ENCODE measurements at regions not wholly inside any gene's neighbourhood (a gene's known extent, or its start where the extent isn't known, plus 50 kb on each side); places are given as distances from the start of the nearest gene placed in this dataset.

DNA sequence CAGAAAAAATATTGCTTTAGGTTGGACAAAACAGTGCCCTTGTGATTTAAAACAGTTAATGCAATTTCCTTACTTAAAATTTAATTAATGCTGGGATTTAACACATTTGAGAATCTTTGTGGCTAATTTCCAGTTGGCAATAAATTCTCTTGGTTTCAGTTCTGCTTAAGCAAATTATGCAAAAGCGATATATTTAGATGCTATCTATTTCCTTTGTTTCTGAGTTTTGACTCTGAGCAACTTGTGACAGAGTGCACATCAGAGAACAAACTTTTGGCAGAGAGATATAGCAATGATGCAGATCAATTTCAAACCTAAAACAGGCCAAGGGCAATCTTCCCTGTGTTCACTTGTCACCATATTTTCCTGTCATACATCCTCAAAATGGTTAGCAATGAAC, 933.6 kb upstream of the ZWINT start:
- DNase-seq: no peak

GRCh38 chr10:57288754-57289153, 927.7 kb upstream of the ZWINT start:
- no peak for DNase-seq

DNA sequence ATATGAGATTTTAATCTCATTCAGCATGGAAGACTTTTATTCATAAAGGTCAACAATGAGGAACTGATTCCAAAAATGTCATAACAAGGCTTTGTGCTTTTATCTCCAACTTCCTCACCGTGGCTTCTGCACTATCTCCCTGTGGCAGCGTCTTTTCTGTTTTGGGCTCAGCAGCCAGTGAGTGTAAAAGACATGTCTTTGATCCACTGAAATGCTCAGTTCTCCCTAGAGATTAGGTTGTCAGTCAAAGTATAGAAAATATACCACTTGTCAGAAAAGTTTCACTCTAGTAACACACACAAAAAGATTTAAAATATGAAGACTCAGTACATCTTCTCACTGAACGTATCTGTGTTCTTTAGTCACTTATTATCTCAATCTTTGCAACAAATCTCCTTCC, 901.8 kb upstream of the ZWINT start:
- DNase-seq: no peak

- DNase-seq: no peak
Observed at GRCh38 chr10:57260175-57260574, 899.1 kb upstream of the ZWINT start.

DNA sequence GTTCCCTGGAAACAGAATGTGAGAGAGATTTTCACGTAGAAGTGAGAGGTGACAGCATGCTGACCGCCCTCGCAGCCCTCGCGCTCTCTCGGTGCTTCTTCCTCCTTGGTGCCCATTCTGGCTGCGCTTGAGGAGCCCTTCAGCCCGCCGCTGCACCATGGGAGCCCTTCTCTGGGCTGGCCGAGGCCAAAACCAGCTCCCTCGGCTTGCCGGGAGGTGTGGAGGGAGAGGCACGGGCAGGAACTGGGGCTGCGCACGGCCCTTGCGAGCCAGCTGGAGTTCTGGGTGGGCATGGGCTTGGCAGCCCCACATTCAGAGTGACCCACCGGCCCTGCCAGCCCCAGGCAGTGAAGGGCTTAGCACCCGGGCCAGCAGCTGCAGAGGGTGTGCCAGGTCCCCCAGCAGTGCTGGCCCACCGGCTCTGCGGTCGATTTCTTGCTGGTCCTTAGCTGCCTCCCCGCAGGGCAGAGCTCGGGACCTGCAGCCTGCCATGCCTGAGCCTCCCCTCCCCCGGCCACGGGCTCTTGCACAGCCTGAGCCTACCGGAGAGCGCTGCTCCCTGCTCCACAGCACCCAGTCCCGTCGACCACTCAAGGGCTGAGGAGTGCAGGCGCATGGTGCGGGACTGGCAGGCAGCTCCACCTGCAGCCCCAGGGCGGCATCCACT, 888.7 kb upstream of the ZWINT start:
- no peak for DNase-seq

DNA sequence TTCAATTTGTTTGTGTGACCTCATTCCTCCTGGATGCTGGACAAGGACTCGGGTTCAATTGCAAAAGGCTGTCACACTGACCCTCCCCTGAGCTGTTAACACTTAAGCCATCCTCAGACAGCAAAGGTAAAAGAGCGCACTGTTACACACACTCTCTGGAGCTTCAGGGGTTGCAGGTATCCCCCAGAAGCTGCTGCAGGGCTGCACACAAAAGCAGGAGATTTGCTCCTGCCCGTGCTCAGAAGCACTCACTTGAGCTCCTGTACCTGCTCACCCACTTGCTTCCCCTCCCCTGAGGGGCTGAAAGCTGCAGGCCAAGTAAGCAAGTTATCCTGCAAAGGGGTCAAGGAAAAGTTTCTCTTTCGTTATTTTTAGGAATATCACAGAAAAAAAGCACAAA, 886.2 kb upstream of the ZWINT start:
- no peak for DNase-seq

DNA sequence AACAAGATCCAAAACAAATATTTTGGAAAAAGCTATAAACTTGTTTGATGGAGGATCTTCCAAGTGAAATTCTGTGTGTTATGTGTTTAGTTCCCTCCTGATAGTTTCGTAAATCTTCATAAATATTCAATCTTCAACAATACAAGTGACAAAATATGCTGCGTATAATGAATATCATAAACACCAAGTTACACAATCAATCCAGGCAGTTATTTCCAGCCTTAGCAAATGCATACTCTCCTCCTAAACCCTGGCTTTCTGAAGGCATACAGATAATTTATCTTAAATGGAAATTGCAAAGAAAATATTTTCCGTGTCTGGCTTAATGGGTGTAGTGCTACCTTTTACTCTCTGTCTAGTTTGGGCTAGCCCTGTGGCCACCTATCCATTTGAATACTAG, 864.9 kb upstream of the ZWINT start:
- DNase-seq: no peak

DNA sequence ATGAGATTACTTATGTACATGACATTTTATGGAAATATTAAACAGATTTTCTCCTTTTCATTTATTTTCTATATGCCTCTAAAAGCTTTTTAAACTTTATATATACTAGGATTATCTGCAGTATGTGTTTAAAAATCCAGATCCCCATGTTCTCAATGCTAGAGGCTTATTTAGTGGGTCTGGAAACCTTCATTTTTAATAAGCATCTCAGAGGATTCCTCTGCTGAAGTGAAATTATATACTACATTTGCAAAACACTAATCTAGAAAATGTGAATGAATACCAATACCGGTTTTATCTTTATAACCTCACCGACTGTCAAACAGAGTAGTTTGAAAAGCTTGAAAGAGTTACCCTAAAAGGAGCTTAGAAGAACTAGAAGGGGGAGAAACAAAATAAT, 863.8 kb upstream of the ZWINT start:
- no peak for DNase-seq

GRCh38 chr10:57222603-57223002, 861.5 kb upstream of the ZWINT start:
- DNase-seq: no peak

GRCh38 chr10:57222129-57222528, 861.1 kb upstream of the ZWINT start:
- DNase-seq: no peak

DNA sequence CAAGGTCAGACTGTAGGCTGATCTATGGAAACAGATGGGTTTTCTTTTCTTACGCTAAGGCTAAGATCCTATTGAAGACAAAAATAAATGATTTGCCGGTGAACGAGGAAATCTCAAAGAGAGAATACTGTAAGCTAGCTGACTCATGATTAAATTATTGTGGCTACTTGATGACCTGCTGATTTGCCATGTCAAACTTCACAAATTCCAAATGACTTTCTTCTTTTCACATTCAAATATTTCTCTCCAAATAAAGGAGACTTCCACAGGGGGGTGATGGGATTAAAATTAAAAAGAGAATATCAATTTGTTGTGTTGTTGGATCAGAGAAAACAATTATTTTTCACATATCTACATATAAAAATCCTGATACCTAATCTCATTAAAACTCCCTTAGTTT, 860.6 kb upstream of the ZWINT start:
- no peak for DNase-seq

DNA sequence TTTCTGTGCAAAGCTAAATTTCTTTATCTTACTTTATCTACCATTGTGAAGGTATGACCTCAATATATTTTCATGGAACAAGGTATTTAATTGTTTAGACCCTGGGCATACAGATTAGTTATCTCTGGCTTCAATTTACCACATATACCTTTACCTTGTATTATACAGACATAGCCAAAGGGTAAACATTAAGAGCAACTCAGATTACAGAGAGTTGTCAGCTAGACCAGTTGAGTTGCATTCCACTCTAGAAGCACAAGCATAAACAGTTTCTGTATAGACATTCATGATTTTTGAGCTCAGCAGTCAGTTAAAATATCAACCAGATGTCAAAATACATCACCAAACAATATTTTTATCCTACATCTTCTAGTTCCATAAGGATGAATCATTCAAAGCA, 857.3 kb upstream of the ZWINT start:
- no peak for DNase-seq

DNA sequence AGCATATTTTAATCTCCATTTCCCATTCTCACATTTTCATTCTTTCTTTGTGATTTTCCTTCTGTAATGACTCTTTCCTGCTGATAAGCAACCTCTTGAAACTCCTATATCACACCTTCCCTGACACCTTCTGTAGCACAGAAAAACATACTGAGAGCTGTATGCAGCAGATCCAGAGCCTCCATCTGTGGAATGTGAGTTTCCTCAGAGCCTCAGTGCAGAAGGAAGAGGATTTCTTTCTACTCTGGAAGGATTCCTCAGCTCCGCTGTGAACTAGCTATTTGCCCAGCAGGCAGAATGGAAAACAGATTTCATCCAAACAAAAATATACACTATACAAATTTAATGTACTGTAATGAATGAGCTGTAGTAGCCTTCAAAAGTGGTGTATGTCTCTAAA, 841.3 kb upstream of the ZWINT start:
- no peak for DNase-seq

- no peak for DNase-seq
Observed at GRCh38 chr10:57188846-57189245, 827.8 kb upstream of the ZWINT start.

- no peak for DNase-seq
Observed at GRCh38 chr10:57186201-57186600, 825.1 kb upstream of the ZWINT start.

DNA sequence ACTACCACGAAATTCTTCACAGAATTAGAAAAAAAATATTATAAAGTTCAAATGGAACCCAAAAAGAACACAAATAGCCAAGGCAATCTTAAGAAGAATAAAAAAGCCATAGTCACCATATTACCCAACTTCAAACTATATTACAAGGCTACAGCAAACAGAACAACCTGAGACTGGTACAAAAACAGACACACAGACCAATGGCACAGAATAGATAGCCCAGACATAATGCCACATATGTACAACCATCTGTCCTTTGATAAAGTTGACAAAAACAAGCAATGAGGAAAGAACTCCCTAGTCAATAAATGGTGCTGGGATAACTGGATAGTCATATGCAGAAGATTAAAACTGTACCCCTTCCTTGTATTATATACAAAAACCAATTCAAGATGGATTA, 808.5 kb upstream of the ZWINT start:
- no peak for DNase-seq

DNA sequence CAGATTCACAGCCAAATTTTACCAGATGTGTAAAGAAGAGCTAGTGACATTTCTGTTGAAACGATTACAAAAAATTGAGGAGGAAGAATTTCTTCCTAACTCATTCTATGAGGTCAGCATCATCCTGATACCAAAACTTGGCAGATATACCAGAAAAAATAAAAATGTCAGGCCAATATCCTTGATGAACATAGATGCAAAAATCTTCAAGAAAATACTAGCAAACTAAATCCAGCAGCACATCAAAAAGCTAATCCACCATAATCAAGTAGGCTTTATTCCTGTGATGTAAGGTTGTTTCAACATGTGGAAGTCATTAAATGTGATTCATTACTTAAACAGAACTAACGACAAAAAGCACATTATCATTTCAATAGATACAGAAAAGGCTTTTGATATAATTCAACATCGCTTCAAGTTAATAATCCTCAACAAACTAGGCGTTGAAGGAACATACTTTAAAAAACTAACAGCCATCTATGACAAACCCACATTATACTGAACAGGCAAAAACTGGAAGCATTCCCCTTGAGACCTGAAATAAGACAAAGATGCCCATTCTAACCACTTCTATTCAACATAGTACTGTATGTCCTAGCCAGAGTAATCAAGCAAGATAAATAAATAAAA, 807.7 kb upstream of the ZWINT start:
- DNase-seq: no peak

- no peak for DNase-seq
Observed at GRCh38 chr10:57165671-57166070, 804.6 kb upstream of the ZWINT start.

DNA sequence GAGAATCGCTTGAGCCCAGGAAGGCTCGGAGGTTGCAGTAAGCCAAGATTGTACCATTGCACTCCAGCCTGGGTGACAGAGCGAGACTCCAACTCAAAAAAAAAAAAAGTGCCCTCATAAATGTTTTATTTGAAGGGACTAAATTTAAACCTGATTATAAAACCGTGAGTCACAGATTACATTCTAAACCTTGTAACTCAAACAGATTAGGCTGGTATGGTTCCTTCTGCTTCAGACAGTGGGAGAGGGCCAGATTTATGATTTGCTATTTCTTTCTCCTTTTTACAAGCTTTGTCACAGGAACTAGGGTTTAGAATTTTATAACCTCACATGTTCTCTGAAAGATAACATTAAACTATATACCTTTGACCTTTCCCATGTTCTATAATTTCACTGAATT, 801.2 kb upstream of the ZWINT start:
- DNase-seq: no peak

DNA sequence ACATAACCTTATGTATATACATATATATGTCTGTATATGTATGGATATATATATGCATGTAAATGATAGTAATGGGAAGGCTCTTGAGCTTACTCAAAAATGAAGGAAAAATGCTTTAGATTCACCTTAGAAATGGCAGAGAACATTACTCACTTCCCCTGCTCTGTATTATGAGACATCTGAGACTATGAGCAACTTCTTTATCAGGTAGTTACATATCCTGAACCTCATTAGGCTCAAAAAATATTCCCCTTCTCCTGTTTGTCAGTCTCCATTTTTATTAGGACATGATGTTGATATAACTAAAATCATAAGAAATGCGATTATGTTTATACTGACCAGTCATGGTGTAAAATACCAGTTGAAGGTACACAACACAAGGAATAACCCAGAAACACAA, 800.1 kb upstream of the ZWINT start:
- DNase-seq: no peak

DNA sequence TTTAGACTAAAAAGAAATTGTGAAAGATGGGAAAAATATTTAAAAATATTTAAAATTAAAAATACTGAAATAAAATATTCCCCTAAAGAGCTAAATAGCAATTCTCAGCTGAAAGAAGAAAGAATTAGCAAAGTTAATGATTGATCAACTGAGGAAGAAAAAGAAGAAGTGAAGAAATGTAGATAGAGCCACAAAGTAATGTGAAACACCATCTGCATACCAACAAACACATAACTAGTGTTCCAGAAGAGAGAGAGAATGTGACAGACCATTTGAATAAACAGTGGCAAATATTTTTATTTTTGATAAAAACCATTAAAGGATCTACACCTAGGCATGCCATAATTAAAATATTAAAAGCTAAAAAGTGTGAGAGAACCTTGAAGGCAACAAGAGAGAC, 784.5 kb upstream of the ZWINT start:
- no peak for DNase-seq

DNA sequence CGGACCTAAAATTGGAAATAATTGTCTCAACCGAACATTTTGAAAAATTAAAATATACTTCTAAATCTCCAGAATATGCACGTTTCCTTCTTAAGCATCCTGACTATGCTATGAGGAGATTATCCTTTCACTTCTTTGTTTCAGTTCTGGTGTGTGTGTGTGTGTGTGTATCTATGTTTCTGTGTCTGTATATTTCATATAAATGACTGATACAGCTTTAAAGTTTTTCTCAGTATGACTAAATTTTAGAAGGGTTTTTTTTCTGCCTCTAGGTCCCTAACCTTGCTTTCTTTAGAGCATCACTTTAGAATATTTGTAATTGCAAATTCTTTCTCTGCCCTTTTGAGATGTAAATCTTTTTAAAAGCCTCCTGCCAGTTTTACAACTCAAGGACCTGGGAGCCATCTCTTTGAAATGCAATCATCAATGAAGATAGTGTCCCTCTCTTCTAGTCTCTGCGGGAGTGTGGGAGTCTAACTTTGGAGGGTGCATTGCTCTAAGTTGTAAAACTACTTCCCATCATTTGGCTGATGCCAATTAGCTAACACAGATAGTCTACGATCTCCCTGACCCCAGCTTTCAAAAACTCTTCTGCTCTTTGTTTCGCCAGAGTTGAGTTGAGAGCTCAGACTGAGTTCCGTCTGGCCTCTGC, 782.0 kb upstream of the ZWINT start:
- no peak for DNase-seq

DNA sequence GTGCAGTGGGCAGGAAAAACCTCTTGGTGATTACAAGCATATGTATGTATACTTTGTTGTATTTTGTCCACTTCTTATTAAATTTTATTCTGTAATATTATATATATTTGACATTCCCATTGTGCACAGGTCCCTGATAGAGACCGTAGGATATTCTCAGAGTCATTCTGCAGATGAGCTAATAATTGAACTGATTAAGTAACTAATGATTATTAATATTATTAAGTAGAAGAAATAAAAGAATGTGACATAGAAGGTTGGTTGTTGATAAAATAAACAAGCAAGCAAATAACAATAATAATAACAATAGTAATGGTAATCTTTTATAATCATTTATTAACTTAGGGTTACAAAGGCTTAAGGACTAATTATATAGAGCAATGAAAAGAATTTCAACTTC, 780.6 kb upstream of the ZWINT start:
- no peak for DNase-seq

DNA sequence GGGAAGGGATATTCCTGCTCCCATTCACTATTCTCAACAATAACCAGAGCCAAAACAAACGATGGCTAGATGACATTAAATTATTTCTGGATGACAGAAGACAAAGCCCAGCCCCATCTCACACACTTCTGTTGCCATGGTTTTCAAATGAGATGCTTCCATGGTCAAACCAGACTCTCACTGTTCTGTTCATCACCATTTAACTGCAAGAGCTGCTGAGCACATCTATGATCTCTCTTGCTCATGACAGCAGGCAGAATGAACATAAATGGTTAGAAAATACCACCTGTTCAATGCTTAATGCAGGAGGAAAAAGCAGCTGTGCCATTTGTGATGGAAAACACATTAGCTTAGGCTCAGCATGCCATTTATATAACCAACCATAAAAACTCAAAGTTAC, 758.6 kb upstream of the ZWINT start:
- no peak for DNase-seq

DNA sequence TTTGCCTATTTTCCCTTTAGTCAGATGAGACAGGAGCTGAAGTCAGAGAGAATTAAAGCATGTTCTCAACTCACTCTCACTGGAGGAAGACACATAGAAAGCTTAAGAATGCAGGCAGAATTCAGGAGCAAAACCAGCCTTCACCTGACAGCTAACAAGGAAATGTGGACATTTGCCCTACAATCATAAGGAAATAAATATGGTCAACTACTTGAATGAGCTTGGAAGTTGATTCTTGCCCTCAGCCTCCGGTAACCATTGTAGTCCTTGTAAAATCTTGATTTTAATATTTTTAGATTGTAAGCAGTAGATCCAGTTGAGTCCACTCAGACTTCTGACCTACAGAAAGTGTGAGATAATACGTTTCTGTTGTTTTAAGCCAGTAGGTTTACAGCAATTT, 752.5 kb upstream of the ZWINT start:
- no peak for DNase-seq

All from NCI-H2081 (cell line).